Effector memory CD8-positive, alpha-beta T cell (primary cell): ENCODE measurements at regions not wholly inside any gene's neighbourhood (a gene's known extent, or its start where the extent isn't known, plus 50 kb on each side); places are given as distances from the start of the nearest gene placed in this dataset.
A peak's percentile ranks its signal among the peaks of the same experiment; 100 is the strongest.

Source experiments
- ATAC-seq: fragments of 150-1000 bp; cut with Tn5 transposase; replicated peaks from 2 replicates; pipeline ENCODE4 v1.10.0; 2021; ENCODE audit warnings: mild to moderate bottlenecking, moderate library complexity
- DNase-seq, 3 experiments: peaks; one replicate each; pipeline ENCODE4 v3.0.0; 2021
- H3K27ac Mint-ChIP-seq, 2 donors: one replicate each; pipeline ENCODE4 v1.8.0; 2022; ENCODE audit warnings: mild to moderate bottlenecking in 2 of 2, mixed read lengths in 2 of 2, moderate library complexity in 2 of 2
- H3K27me3 Mint-ChIP-seq, 2 donors: one replicate each; pipeline ENCODE4 v1.8.0; 2022; ENCODE audit warnings: mixed read lengths in 2 of 2
- H3K36me3 Mint-ChIP-seq: one replicate; pipeline ENCODE4 v1.8.0; 2022; ENCODE audit warnings: mild to moderate bottlenecking, moderate library complexity, mixed read lengths; ENCODE audit not compliant: insufficient read depth
- H3K4me1 Mint-ChIP-seq, 2 donors: one replicate each; pipeline ENCODE4 v1.8.0; 2022; ENCODE audit warnings: low read depth in 2 of 2, mixed read lengths in 2 of 2
- H3K4me3 Mint-ChIP-seq, 2 donors: one replicate each; pipeline ENCODE4 v1.8.0; 2022; ENCODE audit warnings: mild to moderate bottlenecking in 2 of 2, mixed read lengths in 2 of 2, moderate library complexity in 2 of 2
- H3K9me3 Mint-ChIP-seq, 2 donors: one replicate each; pipeline ENCODE4 v1.8.0; 2022; ENCODE audit warnings: mixed read lengths in 2 of 2

DNA sequence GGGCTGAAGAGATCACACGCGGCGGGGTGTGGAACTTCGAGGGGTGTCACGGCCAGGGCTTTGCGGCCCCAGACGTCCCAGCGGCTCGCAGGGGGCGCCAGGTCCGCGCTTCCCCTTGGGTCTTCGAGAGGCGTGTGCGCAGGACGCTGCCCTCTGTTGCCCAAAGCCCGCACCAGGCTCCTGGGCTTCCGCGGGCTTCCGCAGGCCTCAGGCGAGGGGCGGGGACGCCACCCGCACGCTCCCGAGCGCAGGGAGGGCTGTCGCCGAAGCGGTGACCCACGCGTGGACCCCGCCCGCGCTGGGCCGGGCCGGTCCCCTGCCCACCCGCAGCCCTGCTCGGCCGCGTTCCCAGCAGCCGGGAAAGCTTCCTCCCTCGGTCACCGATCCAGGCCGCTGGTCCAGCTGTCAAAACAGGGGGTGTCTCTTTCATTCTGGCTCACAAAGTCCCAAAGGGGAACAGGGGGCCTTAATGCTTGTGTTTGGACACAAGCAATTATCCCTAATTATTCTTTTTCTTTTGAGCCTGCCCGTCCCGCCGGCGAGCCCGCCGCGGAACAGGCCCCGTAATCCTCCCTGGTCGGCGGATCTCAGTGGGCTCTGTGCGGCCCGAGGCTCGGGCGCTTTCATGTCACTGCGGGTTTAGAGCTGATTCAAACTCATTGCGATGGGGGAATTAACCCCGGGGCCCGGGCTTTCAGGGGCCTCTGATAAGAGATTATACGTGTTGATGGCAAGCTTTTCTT lies 60.6 kb downstream of the TMEM174 start:
- H3K4me3 Mint-ChIP-seq = peak overlapping the region; percentile 71 to 79
- peaks cover 3% of the 10 kb centered on the region for H3K36me3 Mint-ChIP-seq
- peaks cover 73 to 88% of the 10 kb centered on the region in 2 donors for H3K27me3 Mint-ChIP-seq
- H3K9me3 Mint-ChIP-seq = no peaks in the 10 kb centered on the region
- H3K4me1 Mint-ChIP-seq = peaks cover 0 to 17% of the 10 kb centered on the region in 2 donors
- ATAC-seq (peak; percentile 56), DNase-seq (no peak)
- H3K27ac Mint-ChIP-seq = no peak overlapping the region

GRCh38 chr5:73233053-73233460 lies 60.1 kb downstream of the TMEM174 start:
- peaks cover 0 to 17% of the 10 kb centered on the region in 2 donors for H3K4me1 Mint-ChIP-seq
- no peak overlapping the region for H3K27ac Mint-ChIP-seq
- H3K4me3 Mint-ChIP-seq = peak overlapping the region; percentile 51 to 63
- peaks cover 78 to 94% of the 10 kb centered on the region in 2 donors for H3K27me3 Mint-ChIP-seq
- H3K36me3 Mint-ChIP-seq = peaks cover 3% of the 10 kb centered on the region
- peak; percentile 9 for ATAC-seq
- no peak for DNase-seq
- no peaks in the 10 kb centered on the region for H3K9me3 Mint-ChIP-seq

- Mint-ChIP-seq H3K4me3 (peak overlapping the region; percentile 51 to 63), H3K9me3 (no peaks in the 10 kb centered on the region), H3K4me1 (peaks cover 0 to 17% of the 10 kb centered on the region in 2 donors), H3K27me3 (peaks cover 79 to 98% of the 10 kb centered on the region in 2 donors), H3K36me3 (peaks cover 3% of the 10 kb centered on the region), H3K27ac (no peak overlapping the region)
- no peak for DNase-seq
- peak; percentile 38 for ATAC-seq
Observed at GRCh38 chr5:73232266-73233041, 59.5 kb downstream of the TMEM174 start.

- H3K9me3 Mint-ChIP-seq = no peaks in the 10 kb centered on the region
- no peak overlapping the region for H3K27ac Mint-ChIP-seq
- no peak for DNase-seq
- peaks cover 79 to 98% of the 10 kb centered on the region in 2 donors for H3K27me3 Mint-ChIP-seq
- peaks cover 0 to 17% of the 10 kb centered on the region in 2 donors for H3K4me1 Mint-ChIP-seq
- ATAC-seq = no peak
- peak overlapping the region in 1 of 2 donors; percentile 63 for H3K4me3 Mint-ChIP-seq
- H3K36me3 Mint-ChIP-seq = peaks cover 3% of the 10 kb centered on the region
Observed at GRCh38 chr5:73231246-73231778, 58.3 kb downstream of the TMEM174 start.

- ATAC-seq (peak; percentile 19), DNase-seq (no peak)
- Mint-ChIP-seq H3K9me3 (no peaks in the 10 kb centered on the region), H3K27me3 (peaks cover 75 to 98% of the 10 kb centered on the region in 2 donors), H3K4me3 (no peak overlapping the region), H3K4me1 (peaks cover 0 to 17% of the 10 kb centered on the region in 2 donors), H3K27ac (no peak overlapping the region), H3K36me3 (peaks cover 3% of the 10 kb centered on the region)
Observed at GRCh38 chr5:73230264-73231245, 57.6 kb downstream of the TMEM174 start.

- Mint-ChIP-seq H3K27ac (no peak overlapping the region), H3K4me3 (no peak overlapping the region)
- no peak for DNase-seq
Observed at GRCh38 chr5:73229271-73229670, 56.3 kb downstream of the TMEM174 start.

DNA sequence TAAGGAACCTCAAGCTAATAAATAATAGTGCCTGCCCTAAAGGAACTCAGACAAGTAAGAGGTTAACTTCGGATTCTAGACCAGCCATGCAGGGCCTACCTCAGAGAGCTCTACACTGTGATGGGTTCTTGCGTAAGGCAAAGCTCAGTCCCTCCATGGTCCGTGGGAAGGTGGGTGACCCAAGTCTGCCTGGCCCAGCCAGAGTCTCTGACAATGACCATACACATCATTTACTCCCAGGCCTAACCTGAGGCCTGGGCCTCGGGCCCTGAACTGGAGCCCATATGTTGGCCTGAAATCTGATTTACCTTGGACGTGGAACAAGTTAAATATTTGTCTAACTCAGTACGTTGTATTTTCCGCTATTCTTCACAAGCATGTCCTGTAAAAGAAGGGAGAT lies 55.1 kb downstream of the TMEM174 start:
- ATAC-seq (no peak), DNase-seq (no peak)
- peaks cover 77 to 96% of the 10 kb centered on the region in 2 donors for H3K27me3 Mint-ChIP-seq
- H3K9me3 Mint-ChIP-seq = no peaks in the 10 kb centered on the region
- no peak overlapping the region for H3K4me3 Mint-ChIP-seq
- H3K36me3 Mint-ChIP-seq = peaks cover 7% of the 10 kb centered on the region
- peaks cover 0 to 12% of the 10 kb centered on the region in 2 donors for H3K4me1 Mint-ChIP-seq
- no peak overlapping the region for H3K27ac Mint-ChIP-seq

More at GRCh38 chr5:73229271-73229670, 56.3 kb downstream of the TMEM174 start:
- Mint-ChIP-seq H3K4me1 (peaks cover 0 to 17% of the 10 kb centered on the region in 2 donors), H3K36me3 (peaks cover 5% of the 10 kb centered on the region), H3K9me3 (no peaks in the 10 kb centered on the region), H3K27me3 (peaks cover 74 to 98% of the 10 kb centered on the region in 2 donors)
- no peak for ATAC-seq
